GM18861 (cell line): ENCODE measurements at regions not wholly inside any gene's neighbourhood (a gene's known extent, or its start where the extent isn't known, plus 50 kb on each side); places are given as distances from the start of the nearest gene placed in this dataset.
"Not testable (repeated sequence)": the region's sequence is repeated elsewhere in the genome, so short reads cannot be mapped to it uniquely, and the experiment has no call there.

Source experiments
- ATAC-seq: cut with Tn5 transposase; IDR thresholded peaks from one replicate; pipeline ENCODE4 v1.9.1; 2021; ENCODE audit not compliant: unreplicated experiment

- ATAC-seq = no peak
Observed at GRCh38 chr2:16225545-16225944, 285.2 kb downstream of the MYCN start.

- ATAC-seq = no peak
Observed at GRCh38 chr2:16225071-16225470, 284.7 kb downstream of the MYCN start.

- ATAC-seq = no peak
Observed at GRCh38 chr2:16224298-16225045, 284.1 kb downstream of the MYCN start.

- ATAC-seq = no peak
Observed at GRCh38 chr2:16223841-16224177, 283.5 kb downstream of the MYCN start.

GRCh38 chr2:16223161-16223840, 283.0 kb downstream of the MYCN start:
- ATAC-seq = no peak

GRCh38 chr2:16222326-16222725, 282.0 kb downstream of the MYCN start:
- no peak for ATAC-seq

- no peak for ATAC-seq
Observed at GRCh38 chr2:16221461-16222010, 281.2 kb downstream of the MYCN start.

GRCh38 chr2:16219292-16219975, 279.1 kb downstream of the MYCN start:
- no peak for ATAC-seq

- no peak for ATAC-seq
Observed at GRCh38 chr2:16218625-16219024, 278.3 kb downstream of the MYCN start.

- no peak for ATAC-seq
Observed at GRCh38 chr2:16218161-16218560, 277.8 kb downstream of the MYCN start.

GRCh38 chr2:16217741-16218140, 277.4 kb downstream of the MYCN start:
- ATAC-seq = not testable (repeated sequence)

- no peak for ATAC-seq
Observed at GRCh38 chr2:16217291-16217690, 276.9 kb downstream of the MYCN start.

GRCh38 chr2:16216558-16216945, 276.2 kb downstream of the MYCN start:
- ATAC-seq = no peak

- ATAC-seq = no peak
Observed at GRCh38 chr2:16215902-16216557, 275.7 kb downstream of the MYCN start.

GRCh38 chr2:16214861-16215260, 274.5 kb downstream of the MYCN start:
- no peak for ATAC-seq

- no peak for ATAC-seq
Observed at GRCh38 chr2:16214391-16214790, 274.0 kb downstream of the MYCN start.

GRCh38 chr2:16212321-16212720, 272.0 kb downstream of the MYCN start:
- ATAC-seq = no peak

- ATAC-seq = no peak
Observed at GRCh38 chr2:16211341-16211740, 271.0 kb downstream of the MYCN start.

- no peak for ATAC-seq
Observed at GRCh38 chr2:16210841-16211240, 270.5 kb downstream of the MYCN start.

- ATAC-seq = no peak
Observed at GRCh38 chr2:16209799-16210198, 269.4 kb downstream of the MYCN start.

GRCh38 chr2:16208921-16209320, 268.6 kb downstream of the MYCN start:
- no peak for ATAC-seq
